K562 (cell line): ENCODE measurements at regions not wholly inside any gene's neighbourhood (a gene's known extent, or its start where the extent isn't known, plus 50 kb on each side); places are given as distances from the start of the nearest gene placed in this dataset.

Experiments
- ATAC-seq: fragments of 200-7000 bp; cut with Tn5 transposase; 3 replicates; pipeline ENCODE4 v1.9.1; 2020; ENCODE audit warnings: moderate library complexity
- BruUV-seq: library from RNA; stranded (reverse); fragments of 400-500 nt; replicated peaks from 2 replicates; lab custom pipeline; 2021; lab: Mats Ljungman, UMichigan
- CTCF ChIA-PET: fragments of 300-600 bp; formaldehyde crosslinking; extraction: SDS; loops from one replicate; lab custom pipeline; 2021; ENCODE audit warnings: low intra/inter-chr PET ratio; lab: Yijun Ruan, JAX
- POLR2A ChIA-PET: fragments of 300-600, 350-650 bp; sonication (Branson Sonifier 250); formaldehyde crosslinking; extraction: SDS; loops from one replicate; lab custom pipeline; 2021; ENCODE audit warnings: antibody characterized with exemption, inconsistent platforms; lab: Yijun Ruan, JAX
- DNase-seq, 4 experiments: peaks; one replicate each; pipeline versions ENCODE4 v3.0.0 to v3.0.0-alpha.2; 2011 to 2018; ENCODE audit warnings: low spot score in 3 of 4, mixed read lengths in 3 of 4; ENCODE audit errors: extremely low read depth in 1 of 4
- FAIRE-seq: peaks from 2 replicates; lab custom pipeline; 2011; peaks lifted over from hg19 to GRCh38; lab: Jason Lieb, UNC
- H2AFZ ChIP-seq: 2 replicates; pipeline ENCODE4 v1.6.0; 2011; ENCODE audit warnings: low read depth, low read length, control low read depth, inconsistent platforms
- H3K27ac ChIP-seq: fragments of 200-600 bp; 3 replicates; pipeline ENCODE4 v1.8.0; 2011; ENCODE audit warnings: low read depth, mild to moderate bottlenecking, control low read depth, inconsistent platforms, low read length, moderate library complexity, mixed read lengths; ENCODE audit errors: extremely low read depth
- H3K27me3 ChIP-seq, 2 experiments: fragments of 300-600 bp in 1 of 2; 2 replicates in 1 of 2; 3 replicates in 1 of 2; pipeline versions ENCODE4 v1.6.0 to v1.8.0; 2011; ENCODE audit warnings: inconsistent platforms in 2 of 2, low read length in 2 of 2, mild to moderate bottlenecking in 1 of 2, mixed read lengths in 1 of 2, moderate library complexity in 1 of 2; ENCODE audit not compliant: control insufficient read depth in 2 of 2, insufficient read depth in 2 of 2
- H3K36me3 ChIP-seq: fragments of 300-600 bp; 3 replicates; pipeline ENCODE4 v1.8.0; 2011; ENCODE audit warnings: mild to moderate bottlenecking, low read length, inconsistent platforms; ENCODE audit not compliant: control insufficient read depth, insufficient read depth
- H3K4me1 ChIP-seq, 2 experiments: fragments of 200-600 bp in 1 of 2; replicated peaks in 1 of 2; 2 replicates in 1 of 2; 3 replicates in 1 of 2; pipeline versions ENCODE4 v1.5.1 to v1.8.0; 2011; ENCODE audit warnings: inconsistent platforms in 2 of 2, low read length in 2 of 2, mild to moderate bottlenecking in 1 of 2, mixed read lengths in 1 of 2, moderate library complexity in 1 of 2; ENCODE audit not compliant: control insufficient read depth in 2 of 2, insufficient read depth in 2 of 2
- H3K4me2 ChIP-seq: 2 replicates; pipeline ENCODE4 v1.6.1; 2011; ENCODE audit warnings: low read length, control low read depth, inconsistent platforms, mixed read lengths; ENCODE audit not compliant: insufficient read depth
- H3K4me3 ChIP-seq: fragments of 200-600 bp; sonication (generic), shearing (Covaris generic); 2 replicates; pipeline ENCODE4 v1.5.1; 2016; ENCODE audit warnings: control low read depth, inconsistent platforms
- H3K79me2 ChIP-seq: fragments of 200-600 bp; 3 replicates; pipeline ENCODE4 v1.8.0; 2011; ENCODE audit warnings: low read length, inconsistent platforms; ENCODE audit not compliant: control insufficient read depth, insufficient read depth
- H3K9ac ChIP-seq, 2 experiments: 2 replicates each; pipeline versions ENCODE4 v1.6.0 to v1.6.1; 2011; ENCODE audit warnings: low read depth in 2 of 2, low read length in 2 of 2, control low read depth in 1 of 2, inconsistent platforms in 1 of 2, mild to moderate bottlenecking in 1 of 2, mixed read lengths in 1 of 2; ENCODE audit not compliant: insufficient read depth in 1 of 2
- H3K9me1 ChIP-seq: one replicate; pipeline ENCODE4 v1.6.0; 2011; ENCODE audit warnings: inconsistent platforms, mild to moderate bottlenecking, low read length, moderate library complexity; ENCODE audit not compliant: control insufficient read depth, insufficient read depth
- H3K9me3 ChIP-seq: replicated peaks from 2 replicates; pipeline ENCODE4 v1.5.1; 2011; ENCODE audit warnings: low read depth, low read length, inconsistent platforms; ENCODE audit not compliant: control insufficient read depth, insufficient read depth
- H4K20me1 ChIP-seq: replicated peaks from 2 replicates; pipeline ENCODE4 v1.6.1; 2011; ENCODE audit warnings: low read length, inconsistent platforms, mixed read lengths; ENCODE audit not compliant: control insufficient read depth, insufficient read depth
- DNMT1 ChIP-seq: fragments of 450-650 bp; IDR thresholded peaks from 2 replicates; pipeline ENCODE4 v1.6.1; 2016; ENCODE audit warnings: antibody characterized with exemption, mild to moderate bottlenecking
- HNRNPL ChIP-seq: fragments of 200-400 bp; formaldehyde crosslinking; IDR thresholded peaks from 2 replicates; pipeline ENCODE4 v1.6.1; 2017; ENCODE audit warnings: low read depth, mild to moderate bottlenecking, low read length
- MTF1 ChIP-seq: fragments of 250-450 bp; sonication (Bioruptor Pico); IDR thresholded peaks from 2 replicates; pipeline ENCODE4 v1.9.0; 2021; ENCODE audit warnings: moderate library complexity, mild to moderate bottlenecking, inconsistent platforms, borderline replicate concordance
- NR2F6 ChIP-seq: fragments of 450-650 bp; formaldehyde crosslinking; IDR thresholded peaks from 2 replicates; pipeline ENCODE4 v1.4.0; 2020; ENCODE audit warnings: mild to moderate bottlenecking
- PTBP1 ChIP-seq: fragments of 200-400 bp; formaldehyde crosslinking; IDR thresholded peaks from 2 replicates; pipeline ENCODE4 v1.6.1; 2017; ENCODE audit warnings: low read depth, low read length
- SMAD3 ChIP-seq: fragments of 450-650 bp; formaldehyde crosslinking; conservative IDR thresholded peaks from 2 replicates; pipeline ENCODE4 v1.4.0; 2020; ENCODE audit warnings: mild to moderate bottlenecking
- SMARCC2 ChIP-seq: fragments of 450-650 bp; IDR thresholded peaks from 2 replicates; pipeline ENCODE4 v1.6.1; 2017; ENCODE audit warnings: antibody characterized with exemption, moderate library complexity, mild to moderate bottlenecking, low read depth
- SRSF7 ChIP-seq: fragments of 200-400 bp; formaldehyde crosslinking; optimal IDR thresholded peaks from 2 replicates; pipeline ENCODE3; 2017; ENCODE audit warnings: mild to moderate bottlenecking, low read depth, low read length
- ZFX ChIP-seq: sonication (generic); formaldehyde crosslinking; IDR thresholded peaks from 2 replicates; pipeline ENCODE4 v1.8.0; 2022; ENCODE audit warnings: mild to moderate bottlenecking, missing genetic modification reagents, moderate library complexity
- ZNF324 ChIP-seq: fragments of 250-450 bp; sonication (Bioruptor Pico); IDR thresholded peaks from 2 replicates; pipeline ENCODE4 v1.4.0; 2020; ENCODE audit warnings: mild to moderate bottlenecking
- WGBS: fragments of 100-300 bp; shearing (Covaris generic); methylation state at CpG from one replicate; pipeline ENCODE4 v1.1.6; 2016; ENCODE audit warnings: low coverage, mixed read lengths; ENCODE audit not compliant: insufficient coverage; ENCODE audit errors: missing lambda C conversion rate; 5-methylcytosine and 5-hydroxymethylcytosine counted together
- in situ Hi-C: fragments of 300-500 bp; cut with MboI; formaldehyde crosslinking; loops from 4 replicates; pipeline ENCODE4 v1.15.0; 2018; ENCODE audit warnings: inconsistent platforms, mixed read lengths
- intact Hi-C: fragments of 100-400 bp; cut with micrococcal nuclease; formaldehyde crosslinking; loops from 2 replicates; pipeline ENCODE4 v1.14.2; 2022

DNA sequence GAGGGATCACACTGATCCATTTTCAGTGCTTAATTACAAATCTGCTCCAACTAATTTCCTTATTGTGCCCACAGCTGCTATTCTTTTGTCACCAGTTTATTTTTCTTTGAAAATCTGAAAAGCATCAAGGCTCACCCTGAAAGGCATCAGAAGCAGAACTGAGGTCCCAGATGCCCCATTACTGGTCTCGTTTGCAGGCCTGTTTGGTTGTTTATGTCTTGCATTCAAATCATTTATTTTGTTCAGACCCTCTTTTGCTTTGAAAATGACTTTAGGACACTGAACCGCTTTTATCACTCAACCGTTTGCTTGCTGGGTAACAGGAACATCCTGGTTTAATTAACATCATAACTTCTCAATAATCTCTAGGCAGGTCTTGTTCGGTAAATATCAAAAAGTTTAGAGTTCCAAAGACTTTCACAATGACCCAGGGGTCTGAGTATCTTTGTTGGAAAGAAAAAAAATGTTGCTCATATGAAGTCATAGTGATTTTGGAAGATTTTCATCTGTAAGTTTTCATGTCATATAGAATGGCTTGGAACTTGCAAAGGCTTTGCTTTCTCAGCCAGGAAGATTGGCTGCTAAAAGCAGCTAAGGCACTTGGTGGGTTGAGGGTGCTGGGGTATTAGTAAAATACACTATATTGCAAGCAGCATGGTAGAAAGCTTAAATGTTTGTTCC is 398.3 kb upstream of the NPVF start:
- no peaks in the 10 kb centered on the region for H3K79me2 ChIP-seq
- no peak overlapping the region for H3K27ac ChIP-seq
- intact Hi-C loops: no loop called here
- ChIA-PET CTCF (interaction anchor here (0.6 kb wide), 1 partner anchor 231 kb away, joined by 3 read pairs; no protein-coding TSS in a partner anchor), POLR2A (interaction anchor here (1.1 kb wide), 1 partner anchor 48 kb away, joined by 3 read pairs; no protein-coding TSS in a partner anchor)
- no peak overlapping the region for H3K9ac ChIP-seq
- ATAC-seq (no peak), FAIRE-seq (no peak), DNase-seq (no peak)
- WGBS: 0% methylated on average over 4 of the region's 4 CpGs
- TF ChIP-seq SMARCC2: no peak
- no peak overlapping the region for H2AFZ ChIP-seq
- no peaks in the 10 kb centered on the region for H3K4me1 ChIP-seq
- no peaks in the 10 kb centered on the region for H3K9me1 ChIP-seq
- no TSS peak for BruUV-seq
- no peaks in the 10 kb centered on the region for H4K20me1 ChIP-seq
- no peak overlapping the region for H3K4me2 ChIP-seq
- no peaks in the 10 kb centered on the region for H3K9me3 ChIP-seq
- no peaks in the 10 kb centered on the region for H3K36me3 ChIP-seq
- in situ Hi-C loops: no loop called here
- H3K27me3 ChIP-seq: peaks cover 2 to 10% of the 10 kb centered on the region in 2 experiments; a peak in 4 of 5 replicates
- no peak overlapping the region for H3K4me3 ChIP-seq

DNA sequence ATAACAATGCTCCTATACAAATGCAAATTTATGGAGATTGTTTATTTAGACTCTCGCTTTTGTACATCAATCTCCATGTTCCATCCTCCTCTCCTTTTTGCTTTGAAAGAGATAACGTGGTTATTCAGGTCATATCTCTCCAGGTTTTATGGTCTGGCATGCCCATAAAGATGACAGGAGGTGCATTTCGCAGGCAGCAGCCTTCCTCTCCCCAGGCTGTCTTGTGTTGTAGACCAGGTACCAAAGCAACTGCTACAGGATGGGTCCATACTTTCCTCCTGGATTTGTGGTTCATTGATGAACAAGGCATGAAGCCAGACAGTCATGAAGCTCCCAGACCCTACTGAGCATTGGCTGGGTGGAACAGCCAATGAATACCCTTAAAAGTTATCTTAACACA is 400.2 kb upstream of the NPVF start:
- DNase-seq (no peak), ATAC-seq (no peak), FAIRE-seq (no peak)
- Histone ChIP-seq H3K4me2 (no peak overlapping the region), H3K27me3 (peaks cover 2 to 10% of the 10 kb centered on the region in 2 experiments; a peak in 3 of 5 replicates), H3K27ac (no peak overlapping the region), H3K9me1 (no peaks in the 10 kb centered on the region), H3K4me3 (no peak overlapping the region), H3K79me2 (no peaks in the 10 kb centered on the region), H3K4me1 (no peaks in the 10 kb centered on the region), H2AFZ (no peak overlapping the region), H3K9me3 (no peaks in the 10 kb centered on the region), H4K20me1 (no peaks in the 10 kb centered on the region), H3K36me3 (no peaks in the 10 kb centered on the region), H3K9ac (no peak overlapping the region)
- intact Hi-C loops: no loop called here
- TF ChIP-seq PTBP1 (no peak), ZNF324 (no peak), SRSF7 (no peak), HNRNPL (no peak), SMAD3 (no peak), ZFX (CRISPR knock-in tag) (no peak), DNMT1 (no peak), MTF1 (CRISPR knock-in tag) (no peak), NR2F6 (CRISPR knock-in tag) (no peak)
- BruUV-seq: no TSS peak
- CTCF ChIA-PET: no interaction called here
- in situ Hi-C loops: no loop called here
- WGBS: 0% methylated on average over 3 of the region's 3 CpGs
- POLR2A ChIA-PET: no interaction called here
